Peyer's patch (tissue), 4 donors: ENCODE measurements at regions not wholly inside any gene's neighbourhood (a gene's known extent, or its start where the extent isn't known, plus 50 kb on each side); places are given as distances from the start of the nearest gene placed in this dataset.

Experiments used
- DNase-seq, 3 donors: peaks; one replicate each; pipeline ENCODE4 v3.0.0-alpha.2; 2017 to 2019
- H3K27ac ChIP-seq, 4 donors: fragments of 200-600 bp; sonication (generic); one replicate each; pipeline ENCODE4 v1.5.1; 2016 to 2019
- H3K27me3 ChIP-seq, 2 donors: fragments of 200-600 bp; sonication (generic); one replicate each; pipeline ENCODE4 v1.5.1; 2019
- H3K36me3 ChIP-seq, 3 donors: fragments of 200-600 bp; sonication (generic); one replicate each; pipeline ENCODE4 v1.5.1; 2016 to 2019
- H3K4me1 ChIP-seq, 4 donors: fragments of 200-600 bp; sonication (generic); one replicate each; pipeline ENCODE4 v1.5.1; 2016 to 2019
- H3K4me3 ChIP-seq, 4 donors: fragments of 200-600 bp; sonication (generic); 1 replicate in 3 of 4; 2 replicates in 1 of 4; pipeline ENCODE4 v1.5.1; 2016 to 2019; ENCODE audit warnings: mild to moderate bottlenecking in 1 of 4
- H3K9me3 ChIP-seq, 4 donors: fragments of 200-600 bp; sonication (generic); one replicate each; pipeline ENCODE4 v1.5.1; 2016 to 2019; ENCODE audit warnings: mild to moderate bottlenecking in 1 of 4
- CTCF ChIP-seq, 6 experiments: fragments of 450-650 bp in 4 of 6; fragments of 200-600 bp in 2 of 6; sonication (generic) in 1 of 6; IDR thresholded peaks; one replicate each; pipeline ENCODE4 v1.5.1; 2017 to 2019; ENCODE audit warnings: antibody characterized with exemption in 6 of 6, mild to moderate bottlenecking in 3 of 6, moderate library complexity in 1 of 6
- POLR2A ChIP-seq, 2 donors: fragments of 450-650 bp; IDR thresholded peaks; one replicate each; pipeline ENCODE4 v1.5.1; 2017; ENCODE audit warnings: antibody characterized with exemption in 2 of 2, mild to moderate bottlenecking in 2 of 2, moderate library complexity in 2 of 2

DNA sequence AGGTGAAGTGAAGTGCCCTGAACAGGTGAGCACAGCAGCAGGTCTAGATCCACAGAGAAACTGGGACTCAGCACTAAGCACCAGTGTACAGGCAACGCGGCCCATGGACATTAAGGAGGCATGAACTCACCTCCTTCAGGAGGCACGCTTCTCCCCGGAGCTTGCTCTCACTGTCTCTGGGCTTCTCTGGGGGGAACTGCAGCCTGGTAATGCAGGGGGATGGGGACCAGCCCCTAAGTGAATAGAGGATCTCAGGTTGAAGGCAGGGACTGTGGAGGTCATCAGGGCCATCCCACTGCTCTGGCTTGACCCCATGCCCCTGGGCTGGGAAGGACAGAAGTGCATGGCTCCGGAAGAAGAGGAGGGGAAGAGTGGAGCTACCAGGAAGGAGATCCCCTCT, 495.6 kb upstream of the B3GAT1 start:
- TF ChIP-seq POLR2A (IDR thresholded peaks at IDR 0.05), result no peak
- TF ChIP-seq CTCF (IDR thresholded peaks at IDR 0.05), result no peak
- Histone ChIP-seq H3K9me3 (no peaks in the 10 kb centered on the region), H3K27ac (no peak overlapping the region), H3K4me1 (no peaks in the 10 kb centered on the region), H3K27me3 (no peaks in the 10 kb centered on the region), H3K4me3 (no peak overlapping the region), H3K36me3 (no peaks in the 10 kb centered on the region)
- DNase-seq, result no peak

GRCh38 chr11:134906356-134906955, 494.4 kb upstream of the B3GAT1 start:
- H3K27ac ChIP-seq, result no peak overlapping the region
- no peak overlapping the region for H3K4me3 ChIP-seq
- no peaks in the 10 kb centered on the region for H3K27me3 ChIP-seq
- DNase-seq, result no peak
- H3K9me3 ChIP-seq, result no peaks in the 10 kb centered on the region
- TF ChIP-seq POLR2A (IDR thresholded peaks at IDR 0.05) (no peak), CTCF (IDR thresholded peaks at IDR 0.05) (no peak)
- no peaks in the 10 kb centered on the region for H3K4me1 ChIP-seq
- no peaks in the 10 kb centered on the region for H3K36me3 ChIP-seq

DNA sequence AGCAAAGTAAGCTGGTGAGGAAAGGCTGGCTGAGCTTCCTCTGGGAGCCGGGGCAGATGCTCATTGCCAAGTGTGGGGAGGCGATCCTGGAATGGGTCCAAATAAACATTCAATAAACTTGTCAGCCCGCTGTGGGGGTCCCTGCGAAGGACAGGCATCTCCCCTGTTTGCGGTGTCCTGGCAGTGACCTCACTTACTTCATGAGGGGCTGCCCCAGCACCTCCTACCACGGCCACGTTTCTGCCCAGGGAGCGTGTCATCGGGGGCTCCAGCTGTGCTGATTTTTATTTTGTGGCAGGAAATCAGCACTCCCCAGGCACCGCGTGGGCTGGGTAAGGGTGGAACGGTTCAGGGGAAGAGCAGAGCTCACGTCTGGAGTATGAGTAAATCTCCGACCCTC, 493.9 kb upstream of the B3GAT1 start:
- Histone ChIP-seq H3K27ac (no peak overlapping the region), H3K4me3 (no peak overlapping the region), H3K4me1 (no peaks in the 10 kb centered on the region), H3K36me3 (no peaks in the 10 kb centered on the region), H3K27me3 (no peaks in the 10 kb centered on the region), H3K9me3 (no peaks in the 10 kb centered on the region)
- TF ChIP-seq POLR2A (IDR thresholded peaks at IDR 0.05), result no peak
- TF ChIP-seq CTCF (IDR thresholded peaks at IDR 0.05), result no peak
- no peak for DNase-seq

GRCh38 chr11:134905517-134905916, 493.5 kb upstream of the B3GAT1 start:
- H3K4me1 ChIP-seq, result no peaks in the 10 kb centered on the region
- no peak for TF ChIP-seq CTCF (IDR thresholded peaks at IDR 0.05)
- no peak for TF ChIP-seq POLR2A (IDR thresholded peaks at IDR 0.05)
- DNase-seq, result no peak
- no peak overlapping the region for H3K4me3 ChIP-seq
- no peaks in the 10 kb centered on the region for H3K27me3 ChIP-seq
- no peaks in the 10 kb centered on the region for H3K9me3 ChIP-seq
- no peak overlapping the region for H3K27ac ChIP-seq
- H3K36me3 ChIP-seq, result no peaks in the 10 kb centered on the region

- Histone ChIP-seq H3K27ac (no peak overlapping the region), H3K27me3 (no peaks in the 10 kb centered on the region), H3K4me3 (no peak overlapping the region), H3K9me3 (no peaks in the 10 kb centered on the region), H3K4me1 (no peaks in the 10 kb centered on the region), H3K36me3 (no peaks in the 10 kb centered on the region)
- DNase-seq, result no peak
- TF ChIP-seq CTCF (IDR thresholded peaks at IDR 0.05), result no peak
Observed at GRCh38 chr11:134904103-134904790, 492.2 kb upstream of the B3GAT1 start.
